Head of caudate nucleus (tissue), 42 donors: ENCODE measurements at regions not wholly inside any gene's neighbourhood (a gene's known extent, or its start where the extent isn't known, plus 50 kb on each side); places are given as distances from the start of the nearest gene placed in this dataset.

ENCODE experiments used
- DNase-seq, 42 donors: peaks; one replicate each; pipeline versions ENCODE4 v3.0.0 to v3.0.0-alpha.2; 2020 to 2021; ENCODE audit warnings: mixed read lengths in 7 of 42
- intact Hi-C: fragments of 100-400 bp; cut with DNase I; formaldehyde crosslinking; loops from one replicate; pipeline ENCODE4 v1.15.0; 2022

DNA sequence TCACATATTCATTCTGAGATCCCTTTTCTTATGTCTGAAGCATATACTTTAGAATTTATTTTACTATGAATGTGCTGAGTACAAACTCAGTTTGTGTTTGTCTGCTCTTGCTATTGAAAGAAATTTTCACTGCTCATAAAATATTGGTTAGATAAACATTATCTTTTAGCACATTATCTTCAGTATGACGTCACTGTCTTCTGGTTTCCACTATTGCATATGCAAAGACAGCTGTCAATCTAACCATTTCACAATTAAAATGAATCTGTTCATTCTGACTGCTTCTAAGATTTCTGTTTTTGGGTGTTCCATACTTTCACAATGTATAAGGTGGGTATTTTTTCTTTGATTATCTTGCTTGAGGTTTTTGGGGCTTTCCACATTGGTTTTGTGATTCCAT, 526.2 kb upstream of the CDH6 start:
- intact Hi-C loops = no loop called here
- DNase-seq = no peak

DNA sequence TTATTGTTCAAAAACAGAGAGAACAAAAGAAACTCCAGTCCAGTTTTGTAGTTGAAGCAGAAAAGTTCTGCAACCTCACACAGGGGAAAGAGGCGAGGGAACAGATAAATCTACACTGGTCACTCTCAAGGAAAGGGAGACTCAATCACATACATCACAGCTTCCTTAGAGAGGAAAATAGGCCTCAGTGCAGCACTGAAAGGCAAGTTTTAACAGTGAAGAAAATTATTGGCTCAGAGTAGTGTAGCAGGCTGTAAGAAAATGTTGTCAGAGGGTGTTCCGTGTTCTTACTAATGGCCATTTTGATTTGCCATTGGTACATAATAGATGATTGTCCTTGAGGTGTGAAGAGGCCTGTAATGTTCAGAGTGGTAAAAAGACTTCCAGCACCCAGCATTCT, 530.0 kb upstream of the CDH6 start:
- intact Hi-C loops = no loop called here
- DNase-seq = no peak

DNA sequence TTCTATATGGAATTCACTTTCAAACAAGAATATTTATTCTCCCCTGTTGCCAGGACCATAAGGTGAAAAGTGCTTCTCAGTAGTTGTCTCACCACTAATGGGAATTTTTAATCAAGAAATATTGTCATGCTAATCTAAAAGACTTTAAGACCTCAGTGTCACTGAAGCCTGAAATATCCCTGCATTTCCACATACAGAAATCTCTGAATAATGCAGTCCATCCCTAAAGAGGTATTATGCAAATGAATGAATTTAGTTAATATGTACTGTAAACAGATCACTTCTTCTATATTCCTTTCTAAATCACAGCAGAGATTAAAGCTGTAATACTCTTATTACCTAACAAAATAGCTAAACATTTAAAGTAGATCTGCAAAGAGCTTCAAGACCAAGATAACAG, 531.1 kb upstream of the CDH6 start:
- no peak for DNase-seq
- intact Hi-C loops = no loop called here

- intact Hi-C loops = no loop called here
- no peak for DNase-seq
Measured at GRCh38 chr5:30661730-30662129, 531.8 kb upstream of the CDH6 start.

DNA sequence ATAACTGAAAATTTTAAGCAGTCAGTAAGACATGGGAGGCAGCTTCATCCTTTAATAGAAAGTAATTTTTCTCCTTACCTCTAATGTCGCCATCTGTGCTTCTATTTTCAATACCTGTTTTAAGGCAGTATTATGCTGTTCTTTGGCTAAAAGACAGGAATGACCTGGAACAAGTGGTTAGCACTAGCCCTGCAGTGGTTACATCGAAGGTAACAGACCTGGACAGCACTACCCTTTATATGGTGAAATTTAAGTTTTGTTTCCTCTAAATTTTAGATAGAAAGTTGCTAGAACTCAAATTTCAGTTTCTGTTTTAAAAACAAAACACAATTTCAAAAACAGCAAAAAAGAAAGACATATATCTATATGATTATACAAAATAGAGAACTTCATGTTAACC, 534.1 kb upstream of the CDH6 start:
- intact Hi-C loops = no loop called here
- no peak for DNase-seq

- intact Hi-C loops = no loop called here
Measured at GRCh38 chr5:30650311-30650710, 543.2 kb upstream of the CDH6 start.

GRCh38 chr5:30638899-30639298, 554.6 kb upstream of the CDH6 start:
- intact Hi-C loops = no loop called here
- DNase-seq = no peak

More at GRCh38 chr5:30650311-30650710, 543.2 kb upstream of the CDH6 start:
- no peak for DNase-seq

DNA sequence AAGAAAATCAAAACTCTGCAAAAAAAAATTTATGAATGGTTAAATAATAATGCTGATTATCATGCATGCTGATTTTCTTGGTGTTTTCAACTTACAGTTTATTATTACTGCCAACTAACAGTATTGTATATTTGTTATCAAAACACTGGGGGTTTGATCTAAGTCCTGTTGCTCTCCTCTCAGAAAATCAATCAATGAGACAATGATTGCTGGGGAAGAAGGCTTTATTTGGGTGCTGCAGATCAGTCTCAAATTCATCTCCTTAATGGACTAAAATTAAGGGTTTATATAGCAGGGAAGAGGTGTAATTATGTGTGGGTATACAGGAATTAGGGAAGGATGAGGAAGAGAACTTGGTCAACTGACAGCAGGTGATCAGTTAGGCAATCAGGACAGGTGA, 565.5 kb upstream of the CDH6 start:
- intact Hi-C loops = no loop called here
- DNase-seq = no peak

GRCh38 chr5:30626557-30626956, 566.9 kb upstream of the CDH6 start:
- intact Hi-C loops = no loop called here
- DNase-seq = no peak

- DNase-seq = no peak
- intact Hi-C loops = no loop called here
Measured at GRCh38 chr5:30620481-30621085, 572.9 kb upstream of the CDH6 start.

GRCh38 chr5:30608501-30608900, 585.0 kb upstream of the CDH6 start:
- intact Hi-C loops = no loop called here
- no peak for DNase-seq

GRCh38 chr5:30607301-30607894, 586.1 kb upstream of the CDH6 start:
- intact Hi-C loops = no loop called here
- no peak for DNase-seq

DNA sequence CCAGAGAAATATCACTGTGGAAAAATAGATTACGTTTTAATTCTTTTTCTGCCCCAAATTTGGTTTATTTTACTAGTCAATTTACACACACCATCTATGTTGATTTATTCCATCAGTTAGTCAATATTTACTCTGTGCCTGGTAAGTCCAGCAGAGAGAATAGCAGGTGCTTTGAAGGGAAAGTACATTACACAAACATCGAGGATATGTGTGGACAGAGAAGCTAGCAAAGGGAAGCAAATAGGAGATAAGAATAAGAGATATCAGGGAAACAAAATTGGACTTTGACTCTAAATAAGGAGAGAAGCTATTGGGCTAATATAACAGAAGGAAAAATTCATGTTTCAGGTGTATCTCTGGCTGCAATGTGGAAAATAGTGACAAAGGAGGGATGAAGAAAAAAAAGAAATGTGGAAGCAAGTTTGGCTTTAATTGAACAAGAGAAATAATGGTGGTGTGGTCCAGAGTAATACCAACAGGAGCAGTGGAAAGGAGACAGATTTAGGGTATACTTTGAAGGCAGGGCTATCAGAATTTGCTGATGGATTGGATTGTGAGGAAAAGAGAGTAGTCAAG, 587.7 kb upstream of the CDH6 start:
- no peak for DNase-seq

DNA sequence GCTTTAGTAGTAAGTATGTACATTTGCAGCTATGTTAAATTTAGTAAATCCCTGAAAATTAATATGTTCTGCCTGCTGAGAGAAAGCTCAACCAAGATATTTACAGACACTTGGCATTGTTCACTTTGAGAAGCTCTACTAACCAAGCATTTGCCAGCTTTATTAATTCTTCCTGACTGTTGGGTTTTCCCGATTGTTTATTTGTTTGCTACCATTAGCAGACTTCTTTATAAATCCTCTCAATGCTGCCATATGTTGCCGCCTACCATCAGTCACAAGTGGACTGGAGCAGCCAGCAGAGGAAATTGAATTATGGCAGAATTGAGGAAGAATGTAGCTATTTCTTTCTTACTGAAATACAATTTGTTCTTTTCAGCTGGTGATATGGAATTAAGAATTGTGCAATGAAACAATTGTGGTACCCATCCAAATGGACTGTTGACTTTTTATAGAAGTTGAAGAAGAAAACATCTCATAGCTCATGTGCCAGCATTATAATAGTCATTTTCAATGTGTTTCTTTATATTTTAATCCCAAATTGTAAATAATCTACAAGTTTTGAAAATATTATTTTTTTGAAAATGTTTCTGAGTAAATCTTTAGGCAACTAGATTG, 588.7 kb upstream of the CDH6 start:
- no peak for DNase-seq
- intact Hi-C loops = no loop called here

More for the DNA sequence above, 587.7 kb upstream of the CDH6 start:
- intact Hi-C loops = no loop called here

DNA sequence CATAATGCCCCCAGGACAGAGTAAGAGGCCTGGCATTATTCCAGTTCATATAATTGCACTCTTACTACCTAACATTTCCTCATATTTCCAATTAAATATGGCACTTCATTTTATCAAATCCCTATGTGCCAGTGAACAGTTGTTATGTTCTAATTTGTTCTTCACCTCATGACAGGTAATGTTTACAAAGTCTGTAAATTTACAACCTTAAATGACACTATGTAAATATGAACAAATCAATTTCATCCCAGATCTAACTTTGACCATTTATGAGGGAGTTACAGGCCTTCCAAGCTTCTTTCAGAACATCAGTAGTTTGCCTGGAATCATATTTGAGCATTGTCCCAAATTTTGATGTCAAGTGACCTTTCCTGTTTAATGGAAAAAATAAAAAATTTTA, 592.6 kb upstream of the CDH6 start:
- intact Hi-C loops = no loop called here
- DNase-seq = no peak

GRCh38 chr5:30596495-30597064, 596.9 kb upstream of the CDH6 start:
- intact Hi-C loops = no loop called here
- no peak for DNase-seq

DNA sequence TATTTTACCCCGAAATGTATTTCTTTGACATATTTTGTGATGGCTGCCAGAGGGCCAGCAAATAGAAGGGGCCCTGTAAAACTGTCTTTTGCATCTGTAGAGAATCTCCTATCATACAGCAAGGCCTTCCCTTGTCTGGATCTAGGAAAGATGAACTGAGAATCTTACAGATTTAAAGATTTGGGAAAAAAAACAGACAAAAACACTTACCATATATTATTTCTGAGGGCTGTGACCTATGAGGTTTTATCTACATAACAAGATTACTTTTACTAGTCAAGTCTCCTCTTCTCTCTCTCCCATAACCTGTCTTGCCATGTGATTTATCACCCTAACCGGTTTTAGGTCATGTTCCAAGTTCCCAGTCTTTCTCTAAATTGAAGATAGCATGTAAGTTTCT, 599.2 kb upstream of the CDH6 start:
- intact Hi-C loops = no loop called here

GRCh38 chr5:30592833-30593232, 600.7 kb upstream of the CDH6 start:
- intact Hi-C loops = no loop called here

More for the DNA sequence above, 599.2 kb upstream of the CDH6 start:
- no peak for DNase-seq

DNA sequence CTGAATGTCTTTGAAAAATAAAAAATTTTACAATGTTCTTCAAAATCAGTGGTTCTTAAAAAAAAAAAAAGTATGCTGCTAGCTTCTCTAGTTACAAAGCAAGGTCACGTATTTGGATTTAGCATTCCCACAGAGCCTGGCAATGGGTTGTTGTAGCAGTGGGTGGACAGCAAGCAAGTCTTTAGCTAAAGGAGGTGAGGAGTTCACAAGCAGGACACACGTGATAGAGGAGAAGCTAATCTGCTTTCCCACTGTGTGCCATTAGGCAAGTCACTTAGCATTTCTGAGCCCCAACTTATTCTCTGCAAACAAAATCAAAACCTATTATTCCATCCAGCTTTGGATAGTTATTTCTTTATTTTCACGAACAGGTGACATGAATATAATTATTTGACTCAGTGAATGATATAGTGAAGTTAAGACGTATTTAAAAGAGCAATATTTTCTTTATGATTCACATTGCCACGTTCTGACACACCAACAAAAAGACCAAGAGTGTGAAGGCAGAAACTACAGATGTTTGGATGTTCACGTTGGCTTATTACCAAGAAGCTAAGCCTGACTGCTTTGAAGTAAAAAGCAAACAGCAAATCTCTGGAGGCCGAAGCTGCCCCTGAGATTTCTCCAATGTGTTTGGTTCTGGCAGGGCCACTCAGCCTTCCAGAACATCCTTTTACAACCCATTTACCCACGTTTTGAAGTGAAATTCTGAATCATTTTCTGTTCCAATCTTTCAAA, 612.1 kb upstream of the CDH6 start:
- no peak for DNase-seq
- intact Hi-C loops = no loop called here

More at GRCh38 chr5:30592833-30593232, 600.7 kb upstream of the CDH6 start:
- DNase-seq = no peak

- no peak for DNase-seq
- intact Hi-C loops = no loop called here
Measured at GRCh38 chr5:30574761-30575160, 618.7 kb upstream of the CDH6 start.
